Pancreas (tissue), 10 donors: ENCODE measurements at regions not wholly inside any gene's neighbourhood (a gene's known extent, or its start where the extent isn't known, plus 50 kb on each side); places are given as distances from the start of the nearest gene placed in this dataset.
"Not testable (repeated sequence)": the region's sequence is repeated elsewhere in the genome, so short reads cannot be mapped to it uniquely, and the experiment has no call there.

Experiments
- ATAC-seq, 4 donors: fragments of 200-7000 bp; cut with Tn5 transposase; one replicate each; pipeline versions ENCODE4 v1.8.0 to v1.9.1; 2020; ENCODE audit warnings: mild to moderate bottlenecking in 4 of 4, moderate library complexity in 4 of 4
- DNase-seq, 6 donors: peaks; one replicate each; pipeline ENCODE4 v3.0.0-alpha.2; 2020
- FAIRE-seq: peaks from 2 replicates; lab custom pipeline; 2012; peaks lifted over from hg19 to GRCh38; lab: Jason Lieb, UNC
- H3K27ac ChIP-seq, 4 donors: fragments of 200-600 bp; sonication (generic); 1 replicate in 3 of 4; 2 replicates in 1 of 4; pipeline versions ENCODE4 v1.5.0 to v1.8.0; 2020
- H3K27me3 ChIP-seq, 4 donors: fragments of 200-600 bp; one replicate each; pipeline ENCODE4 v1.8.0; 2021
- H3K36me3 ChIP-seq, 3 donors: fragments of 200-600 bp; sonication (generic) in 1 of 3; one replicate each; pipeline versions ENCODE4 v1.5.0 to v1.8.0; 2020 to 2021
- H3K4me1 ChIP-seq, 3 donors: fragments of 200-600 bp; one replicate each; pipeline ENCODE4 v1.8.0; 2021
- H3K4me3 ChIP-seq, 4 donors: fragments of 200-600 bp; sonication (generic) in 2 of 4; one replicate each; pipeline versions ENCODE4 v1.5.0 to v1.8.0; 2020 to 2021
- H3K9me3 ChIP-seq, 4 donors: fragments of 200-600 bp; one replicate each; pipeline ENCODE4 v1.8.0; 2021
- WGBS, 2 donors: extraction: QIAGEN DNeasy Blood & Tissue Kit; methylation state at CpG; one replicate each; pipeline ENCODE4 v1.1.7; 2013; 5-methylcytosine and 5-hydroxymethylcytosine counted together
- intact Hi-C, 3 donors: fragments of 100-400 bp; cut with DNase I; formaldehyde crosslinking; loops; one replicate each; pipeline versions ENCODE4 v1.11.1 to v1.14.2; 2022
- TF ChIP-seq, protein P1 (sequence below), 4 donors: fragments of 200-600 bp; sonication (generic) in 3 of 4; IDR thresholded peaks; one replicate each; pipeline versions ENCODE4 v1.5.0 to v1.8.0; 2021; ENCODE audit warnings: antibody characterized with exemption in 4 of 4
- donor health status: healthy with polysubstance abuse.
- donor health status: DM: no; HTN: no; CAD: no; lungs with moderate emphysema.
- donor health status: DM: no; HTN: no; CAD: no.
- donor health status: control.
- donor health status: control.
- donor health status: Bipolar disorder and iron deficiency.
- donor health status: DM: yes; HTN: yes; CAD: no.
- donor health status: DM: no; HTN: no; CAD: no.
- donor health status: DM: no; HTN: no; CAD: no.
- donor health status: DM: yes; HTN: yes; CAD: no.

DNA sequence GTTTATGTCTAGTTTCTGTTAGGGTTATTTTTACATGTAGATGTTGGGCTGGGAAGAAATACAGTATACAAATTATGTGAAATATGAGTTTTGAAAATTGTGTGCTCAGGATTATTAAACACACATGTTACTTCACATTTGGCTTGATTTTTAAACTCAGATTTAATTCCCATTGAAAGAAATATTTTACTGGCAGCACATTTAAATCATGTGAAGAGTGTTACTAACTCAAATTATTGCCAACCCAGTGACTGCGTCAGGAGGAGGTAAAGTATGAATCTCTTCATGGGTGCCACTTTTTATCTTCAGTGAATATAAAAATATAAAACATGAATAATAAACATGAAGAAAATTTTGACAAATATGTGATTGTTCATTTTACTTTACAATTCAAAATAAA, 457.5 kb upstream of the CCDC179 start:
- intact Hi-C loops: no loop called here
- Histone ChIP-seq H3K36me3 (no peaks in the 10 kb centered on the region), H3K27ac (no peak overlapping the region), H3K4me1 (no peaks in the 10 kb centered on the region), H3K4me3 (no peak overlapping the region), H3K27me3 (no peaks in the 10 kb centered on the region), H3K9me3 (no peaks in the 10 kb centered on the region)
- ATAC-seq (no peak), FAIRE-seq (no peak), DNase-seq (no peak)
- TF ChIP-seq, protein P1, sequence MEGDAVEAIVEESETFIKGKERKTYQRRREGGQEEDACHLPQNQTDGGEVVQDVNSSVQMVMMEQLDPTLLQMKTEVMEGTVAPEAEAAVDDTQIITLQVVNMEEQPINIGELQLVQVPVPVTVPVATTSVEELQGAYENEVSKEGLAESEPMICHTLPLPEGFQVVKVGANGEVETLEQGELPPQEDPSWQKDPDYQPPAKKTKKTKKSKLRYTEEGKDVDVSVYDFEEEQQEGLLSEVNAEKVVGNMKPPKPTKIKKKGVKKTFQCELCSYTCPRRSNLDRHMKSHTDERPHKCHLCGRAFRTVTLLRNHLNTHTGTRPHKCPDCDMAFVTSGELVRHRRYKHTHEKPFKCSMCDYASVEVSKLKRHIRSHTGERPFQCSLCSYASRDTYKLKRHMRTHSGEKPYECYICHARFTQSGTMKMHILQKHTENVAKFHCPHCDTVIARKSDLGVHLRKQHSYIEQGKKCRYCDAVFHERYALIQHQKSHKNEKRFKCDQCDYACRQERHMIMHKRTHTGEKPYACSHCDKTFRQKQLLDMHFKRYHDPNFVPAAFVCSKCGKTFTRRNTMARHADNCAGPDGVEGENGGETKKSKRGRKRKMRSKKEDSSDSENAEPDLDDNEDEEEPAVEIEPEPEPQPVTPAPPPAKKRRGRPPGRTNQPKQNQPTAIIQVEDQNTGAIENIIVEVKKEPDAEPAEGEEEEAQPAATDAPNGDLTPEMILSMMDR (IDR thresholded peaks at IDR 0.05): no peak
- 90 to 91% methylated on average over 1 of the region's 1 CpG for WGBS, 2 donors

DNA sequence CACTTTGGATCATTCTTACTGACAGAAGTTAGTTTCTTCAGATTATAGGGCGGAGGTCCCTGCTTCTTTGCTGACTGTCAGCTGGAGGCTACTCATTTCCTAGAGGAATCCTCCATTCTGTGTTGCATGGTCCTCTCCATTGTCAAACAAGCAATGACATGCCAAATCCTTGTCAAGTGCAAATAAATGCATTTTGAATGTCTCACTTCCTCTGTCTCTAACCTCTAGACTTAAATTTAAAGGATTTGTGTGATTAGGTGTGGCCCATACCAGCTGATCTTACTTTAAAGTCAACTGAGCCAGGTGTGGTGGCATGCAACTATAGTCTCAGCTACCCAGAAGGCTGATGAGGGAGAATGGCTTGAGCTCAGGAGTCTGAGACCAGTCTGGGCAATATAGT, 458.4 kb upstream of the CCDC179 start:
- ATAC-seq (no peak), DNase-seq (no peak), FAIRE-seq (no peak)
- Histone ChIP-seq H3K4me3 (no peak overlapping the region), H3K4me1 (no peaks in the 10 kb centered on the region), H3K36me3 (no peaks in the 10 kb centered on the region), H3K9me3 (no peaks in the 10 kb centered on the region), H3K27ac (no peak overlapping the region), H3K27me3 (no peaks in the 10 kb centered on the region)
- TF ChIP-seq, protein P1 (IDR thresholded peaks at IDR 0.05): no peak
- intact Hi-C loops: no loop called here
- WGBS, 2 donors: 81 to 86% methylated on average over 1 of the region's 1 CpG

DNA sequence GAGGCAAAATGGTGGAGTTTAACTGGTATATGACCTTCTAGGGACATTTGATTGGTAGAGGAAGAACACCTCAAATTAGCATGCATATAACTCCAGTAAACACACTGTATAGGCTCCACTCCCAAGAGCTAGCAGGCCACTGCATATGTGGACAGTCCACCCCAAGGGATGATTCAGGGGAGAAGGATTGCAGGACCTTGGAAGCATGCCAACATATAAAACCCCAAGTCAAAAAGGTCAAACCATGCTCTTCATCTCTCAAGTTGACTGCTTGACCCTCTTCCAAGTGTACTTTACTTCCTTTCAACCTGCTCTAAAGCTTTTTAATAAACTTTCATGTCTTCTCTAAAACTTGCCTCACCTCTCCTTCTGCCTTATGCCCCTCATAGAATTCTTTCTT, 459.9 kb upstream of the CCDC179 start:
- H3K9me3 ChIP-seq: no peaks in the 10 kb centered on the region
- H3K36me3 ChIP-seq: no peaks in the 10 kb centered on the region
- intact Hi-C loops: no loop called here
- no peak for ATAC-seq
- H3K27ac ChIP-seq: no peak overlapping the region
- FAIRE-seq: no peak
- TF ChIP-seq, protein P1 (IDR thresholded peaks at IDR 0.05): no peak
- H3K4me3 ChIP-seq: no peak overlapping the region
- no peaks in the 10 kb centered on the region for H3K27me3 ChIP-seq
- DNase-seq: no peak
- H3K4me1 ChIP-seq: no peaks in the 10 kb centered on the region

DNA sequence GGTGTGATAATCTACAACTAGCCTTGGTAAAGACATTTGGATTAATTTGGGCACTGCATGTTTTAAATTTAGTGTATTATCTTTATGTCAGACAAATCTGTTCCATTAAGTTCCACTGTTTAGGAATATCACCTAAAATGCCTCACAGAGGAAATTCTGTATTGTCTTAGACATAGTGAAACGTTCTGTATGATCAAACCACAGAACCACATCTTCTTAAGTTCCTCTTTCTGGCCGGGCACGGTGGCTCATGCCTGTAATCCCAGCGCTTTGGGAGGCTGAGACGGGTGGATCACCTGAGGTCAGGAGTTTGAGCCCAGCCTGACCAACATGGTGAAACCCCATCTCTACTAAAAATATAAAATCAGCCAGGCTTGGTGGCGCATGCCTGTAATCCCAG, 475.3 kb upstream of the CCDC179 start:
- intact Hi-C loops, H3K27me3 ChIP-seq, H3K36me3 ChIP-seq, FAIRE-seq, H3K27ac ChIP-seq, DNase-seq, H3K4me3 ChIP-seq, ATAC-seq, H3K4me1 ChIP-seq, H3K9me3 ChIP-seq: not testable (repeated sequence)
- 76 to 77% methylated on average over 6 of the region's 6 CpGs for WGBS, 2 donors

DNA sequence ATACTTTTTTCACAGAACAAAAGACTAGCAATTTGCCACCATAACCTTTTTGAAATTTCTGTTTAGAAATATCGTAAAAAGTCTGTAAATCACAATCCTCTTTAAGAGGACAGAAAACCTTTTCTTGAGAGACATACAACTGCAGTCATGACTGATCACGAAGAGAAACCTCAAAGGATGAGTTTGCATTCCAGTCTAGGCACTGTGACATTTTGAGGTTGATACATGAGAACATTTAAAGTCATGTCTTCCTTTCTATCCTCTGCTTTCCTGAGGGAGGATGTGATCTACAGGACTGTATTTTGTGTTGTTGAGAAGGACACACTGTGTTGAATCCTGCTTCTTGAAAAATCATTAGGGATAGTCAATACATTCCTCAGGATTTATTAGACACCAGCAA, 476.7 kb upstream of the CCDC179 start:
- intact Hi-C loops: no loop called here
- TF ChIP-seq, protein P1 (IDR thresholded peaks at IDR 0.05): no peak
- H3K4me1 ChIP-seq: no peaks in the 10 kb centered on the region
- ATAC-seq (no peak), DNase-seq (no peak), FAIRE-seq (no peak)
- no peak overlapping the region for H3K4me3 ChIP-seq
- no peak overlapping the region for H3K27ac ChIP-seq
- WGBS, 2 donors: 95 to 97% methylated on average over 2 of the region's 2 CpGs
- H3K9me3 ChIP-seq: no peaks in the 10 kb centered on the region
- H3K36me3 ChIP-seq: no peaks in the 10 kb centered on the region
- H3K27me3 ChIP-seq: no peaks in the 10 kb centered on the region

DNA sequence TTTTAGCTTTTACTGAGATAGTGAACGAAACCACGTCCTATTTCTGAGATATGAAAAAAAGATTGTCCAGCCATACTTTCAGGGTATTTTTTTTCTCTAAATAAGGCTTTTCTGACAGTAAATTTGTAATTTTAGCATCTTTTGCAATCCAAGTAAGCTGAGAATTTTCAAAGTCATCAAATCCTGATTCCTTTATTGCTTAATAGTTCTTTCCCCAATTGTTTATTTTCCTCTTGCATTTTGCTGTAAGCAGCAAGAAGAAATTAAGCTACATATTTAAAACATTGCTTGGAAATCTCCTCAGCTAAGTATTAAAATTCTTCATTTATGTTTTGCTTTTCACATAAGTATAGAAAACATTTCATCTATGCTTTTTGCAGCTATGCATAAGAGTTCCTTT, 493.3 kb upstream of the CCDC179 start:
- intact Hi-C loops: no loop called here
- WGBS, 2 donors: 64 to 78% methylated on average over 2 of the region's 2 CpGs
- no peak overlapping the region for H3K4me3 ChIP-seq
- no peak for FAIRE-seq
- no peaks in the 10 kb centered on the region for H3K36me3 ChIP-seq
- no peak overlapping the region for H3K27ac ChIP-seq
- TF ChIP-seq, protein P1 (IDR thresholded peaks at IDR 0.05): no peak
- no peaks in the 10 kb centered on the region for H3K4me1 ChIP-seq
- no peak for ATAC-seq
- no peaks in the 10 kb centered on the region for H3K27me3 ChIP-seq
- no peak for DNase-seq
- no peaks in the 10 kb centered on the region for H3K9me3 ChIP-seq
